HL-60 (cell line): ENCODE measurements at regions not wholly inside any gene's neighbourhood (a gene's known extent, or its start where the extent isn't known, plus 50 kb on each side); places are given as distances from the start of the nearest gene placed in this dataset.

Source experiments
- DNase-seq, 2 experiments: peaks; one replicate each; pipeline ENCODE4 v3.0.0-alpha.2; 2010 to 2020; ENCODE audit warnings: low read depth in 1 of 2, low spot score in 1 of 2
- H3K27ac ChIP-seq: fragments of 250-450 bp; sonication (Bioruptor Pico); replicated peaks from 2 replicates; pipeline ENCODE4 v1.5.1; 2020; ENCODE audit warnings: mild to moderate bottlenecking, moderate library complexity
- H3K27me3 ChIP-seq: fragments of 250-450 bp; sonication (Bioruptor Pico); 2 replicates; pipeline ENCODE4 v1.5.1; 2021; ENCODE audit warnings: mild to moderate bottlenecking, moderate library complexity; ENCODE audit not compliant: insufficient read depth, poor library complexity, severe bottlenecking
- H3K4me3 ChIP-seq: replicated peaks from 2 replicates; pipeline ENCODE4 v1.5.1; 2011; ENCODE audit warnings: mild to moderate bottlenecking, control low read depth, low read length; ENCODE audit not compliant: insufficient read depth
- GABPA ChIP-seq: IDR thresholded peaks from 2 replicates; pipeline ENCODE4 v1.6.1; 2012; ENCODE audit warnings: low read depth
- POLR2AphosphoS5 ChIP-seq: IDR thresholded peaks from 2 replicates; pipeline ENCODE4 v1.6.1; 2012; ENCODE audit warnings: low read depth
- SPI1 ChIP-seq: IDR thresholded peaks from 2 replicates; pipeline ENCODE4 v1.6.1; 2012; ENCODE audit warnings: low read depth, mild to moderate bottlenecking, borderline replicate concordance
- TF ChIP-seq, protein P1 (sequence below): IDR thresholded peaks from 2 replicates; pipeline ENCODE4 v1.6.1; 2012; ENCODE audit warnings: low read depth; ENCODE audit not compliant: insufficient replicate concordance
- TF ChIP-seq, protein P2 (sequence below): IDR thresholded peaks from one replicate; pipeline ENCODE4 v1.5.1; 2011; ENCODE audit warnings: low read length, control low read depth, inconsistent platforms; ENCODE audit not compliant: insufficient read depth

- Histone ChIP-seq H3K27me3 (peaks cover 11% of the 10 kb centered on the region), H3K27ac (no peak overlapping the region), H3K4me3 (no peak overlapping the region)
- no peak for TF ChIP-seq SPI1
- TF ChIP-seq, protein P1, sequence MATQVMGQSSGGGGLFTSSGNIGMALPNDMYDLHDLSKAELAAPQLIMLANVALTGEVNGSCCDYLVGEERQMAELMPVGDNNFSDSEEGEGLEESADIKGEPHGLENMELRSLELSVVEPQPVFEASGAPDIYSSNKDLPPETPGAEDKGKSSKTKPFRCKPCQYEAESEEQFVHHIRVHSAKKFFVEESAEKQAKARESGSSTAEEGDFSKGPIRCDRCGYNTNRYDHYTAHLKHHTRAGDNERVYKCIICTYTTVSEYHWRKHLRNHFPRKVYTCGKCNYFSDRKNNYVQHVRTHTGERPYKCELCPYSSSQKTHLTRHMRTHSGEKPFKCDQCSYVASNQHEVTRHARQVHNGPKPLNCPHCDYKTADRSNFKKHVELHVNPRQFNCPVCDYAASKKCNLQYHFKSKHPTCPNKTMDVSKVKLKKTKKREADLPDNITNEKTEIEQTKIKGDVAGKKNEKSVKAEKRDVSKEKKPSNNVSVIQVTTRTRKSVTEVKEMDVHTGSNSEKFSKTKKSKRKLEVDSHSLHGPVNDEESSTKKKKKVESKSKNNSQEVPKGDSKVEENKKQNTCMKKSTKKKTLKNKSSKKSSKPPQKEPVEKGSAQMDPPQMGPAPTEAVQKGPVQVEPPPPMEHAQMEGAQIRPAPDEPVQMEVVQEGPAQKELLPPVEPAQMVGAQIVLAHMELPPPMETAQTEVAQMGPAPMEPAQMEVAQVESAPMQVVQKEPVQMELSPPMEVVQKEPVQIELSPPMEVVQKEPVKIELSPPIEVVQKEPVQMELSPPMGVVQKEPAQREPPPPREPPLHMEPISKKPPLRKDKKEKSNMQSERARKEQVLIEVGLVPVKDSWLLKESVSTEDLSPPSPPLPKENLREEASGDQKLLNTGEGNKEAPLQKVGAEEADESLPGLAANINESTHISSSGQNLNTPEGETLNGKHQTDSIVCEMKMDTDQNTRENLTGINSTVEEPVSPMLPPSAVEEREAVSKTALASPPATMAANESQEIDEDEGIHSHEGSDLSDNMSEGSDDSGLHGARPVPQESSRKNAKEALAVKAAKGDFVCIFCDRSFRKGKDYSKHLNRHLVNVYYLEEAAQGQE = no peak
- DNase-seq = no peak
Measured at GRCh38 chr2:236928380-236929037, 157.2 kb upstream of the COPS8 start.

DNA sequence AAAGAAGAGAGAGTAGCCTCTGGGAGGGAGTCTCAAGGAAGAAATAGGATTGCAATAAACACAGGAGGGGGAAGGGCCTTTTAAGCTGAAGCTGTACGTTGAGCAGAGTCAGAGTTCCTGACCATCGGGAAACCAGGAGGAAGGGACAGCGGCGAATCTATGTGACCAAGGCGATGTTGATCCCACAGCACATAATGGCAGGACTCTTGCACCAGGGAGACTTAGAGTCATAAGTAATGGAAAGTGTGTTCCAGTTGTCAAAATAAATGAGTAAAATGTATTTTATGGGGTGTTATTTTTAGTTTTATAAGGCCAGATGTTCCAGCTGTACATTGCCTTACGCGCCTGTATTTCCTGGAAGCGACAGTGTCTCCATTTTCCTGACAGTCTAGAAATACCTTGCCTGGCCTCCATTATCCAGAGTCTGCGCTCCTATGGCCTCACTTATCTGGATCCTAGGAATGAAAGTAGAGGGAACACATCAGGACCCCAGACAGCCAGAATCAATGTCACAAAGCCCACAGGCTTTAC lies 152.8 kb upstream of the COPS8 start:
- no peak for DNase-seq
- Histone ChIP-seq H3K4me3 (no peak overlapping the region), H3K27me3 (peaks cover 7% of the 10 kb centered on the region), H3K27ac (no peak overlapping the region)
- TF ChIP-seq, protein P2, sequence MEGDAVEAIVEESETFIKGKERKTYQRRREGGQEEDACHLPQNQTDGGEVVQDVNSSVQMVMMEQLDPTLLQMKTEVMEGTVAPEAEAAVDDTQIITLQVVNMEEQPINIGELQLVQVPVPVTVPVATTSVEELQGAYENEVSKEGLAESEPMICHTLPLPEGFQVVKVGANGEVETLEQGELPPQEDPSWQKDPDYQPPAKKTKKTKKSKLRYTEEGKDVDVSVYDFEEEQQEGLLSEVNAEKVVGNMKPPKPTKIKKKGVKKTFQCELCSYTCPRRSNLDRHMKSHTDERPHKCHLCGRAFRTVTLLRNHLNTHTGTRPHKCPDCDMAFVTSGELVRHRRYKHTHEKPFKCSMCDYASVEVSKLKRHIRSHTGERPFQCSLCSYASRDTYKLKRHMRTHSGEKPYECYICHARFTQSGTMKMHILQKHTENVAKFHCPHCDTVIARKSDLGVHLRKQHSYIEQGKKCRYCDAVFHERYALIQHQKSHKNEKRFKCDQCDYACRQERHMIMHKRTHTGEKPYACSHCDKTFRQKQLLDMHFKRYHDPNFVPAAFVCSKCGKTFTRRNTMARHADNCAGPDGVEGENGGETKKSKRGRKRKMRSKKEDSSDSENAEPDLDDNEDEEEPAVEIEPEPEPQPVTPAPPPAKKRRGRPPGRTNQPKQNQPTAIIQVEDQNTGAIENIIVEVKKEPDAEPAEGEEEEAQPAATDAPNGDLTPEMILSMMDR = no peak

GRCh38 chr2:236934166-236934565 lies 151.5 kb upstream of the COPS8 start:
- Histone ChIP-seq H3K27me3 (peaks cover 7% of the 10 kb centered on the region), H3K27ac (no peak overlapping the region), H3K4me3 (no peak overlapping the region)
- TF ChIP-seq, protein P2 = no peak
- TF ChIP-seq, protein P1 = no peak
- TF ChIP-seq POLR2AphosphoS5 (no peak), GABPA (no peak), SPI1 (no peak)
- DNase-seq = no peak

GRCh38 chr2:236934656-236935055 lies 151.0 kb upstream of the COPS8 start:
- TF ChIP-seq, protein P2 = no peak
- no peak for TF ChIP-seq SPI1
- no peak for TF ChIP-seq POLR2AphosphoS5
- TF ChIP-seq, protein P1 = no peak
- no peak for TF ChIP-seq GABPA
- H3K27me3 ChIP-seq = peaks cover 7% of the 10 kb centered on the region
- DNase-seq = no peak
- H3K4me3 ChIP-seq = no peak overlapping the region
- H3K27ac ChIP-seq = no peak overlapping the region
